ENCODE measurements at regions not wholly inside any gene's neighbourhood (a gene's known extent, or its start where the extent isn't known, plus 50 kb on each side); places are given as distances from the start of the nearest gene placed in this dataset.
"Not testable (repeated sequence)": the region's sequence is repeated elsewhere in the genome, so short reads cannot be mapped to it uniquely, and the experiment has no call there.

- POLR2A ChIA-PET = no interaction called here
Observed at GRCh38 chr15:55126111-55126510, 70.6 kb downstream of the RSL24D1 start.

DNA sequence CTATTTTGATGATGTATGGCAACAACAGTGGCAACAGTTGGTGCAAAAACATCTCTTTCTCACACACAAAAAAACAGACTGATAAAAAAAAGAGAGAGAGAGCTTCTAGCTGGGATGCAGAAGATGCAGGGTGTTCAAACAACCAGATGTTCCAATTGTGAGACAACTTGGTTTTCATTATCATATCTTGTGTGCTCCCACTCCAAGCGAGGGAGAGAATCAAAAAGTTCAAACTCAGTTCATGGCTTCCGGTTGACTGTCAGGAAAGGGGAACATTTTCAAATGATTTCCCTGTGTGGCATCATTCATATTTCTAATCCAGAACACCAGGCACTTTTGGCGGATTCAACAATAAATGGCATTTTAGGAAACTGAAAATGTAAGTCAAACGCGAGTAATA, 72.1 kb downstream of the RSL24D1 start:
- CTCF ChIA-PET = no interaction called here
- POLR2A ChIA-PET = no interaction called here

More at GRCh38 chr15:55126111-55126510, 70.6 kb downstream of the RSL24D1 start:
- CTCF ChIA-PET = no interaction called here

GRCh38 chr15:55118344-55118870, 78.3 kb downstream of the RSL24D1 start:
- POLR2A ChIA-PET = interaction anchor here (0.6 kb wide), 1 partner anchor 526 kb away, joined by 5 read pairs; no protein-coding TSS in a partner anchor
- CTCF ChIA-PET = interaction anchor here (0.8 to 1.4 kb wide), 2 partner anchors 8 to 9 kb away, joined by 3 read pairs; no protein-coding TSS in a partner anchor

DNA sequence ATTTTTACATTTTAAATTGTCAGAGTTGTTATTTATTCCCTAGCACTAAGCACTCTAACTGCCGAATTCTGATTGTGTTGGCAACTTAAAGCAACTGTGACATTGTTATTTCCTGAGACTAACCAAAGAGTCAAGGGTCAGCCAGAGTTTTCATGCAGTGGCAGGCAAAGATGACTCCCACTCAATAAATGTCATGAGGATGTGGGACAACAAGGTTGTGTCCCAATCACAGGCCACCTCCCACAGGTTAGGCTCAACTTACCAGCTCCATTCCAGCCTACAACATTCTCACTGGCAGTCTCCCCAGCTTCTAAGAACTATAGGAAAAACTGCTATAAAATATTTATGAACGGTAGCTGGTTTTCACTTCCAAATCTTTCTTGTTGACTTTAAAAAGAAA, 80.1 kb downstream of the RSL24D1 start:
- ChIA-PET POLR2A (no interaction called here), CTCF (no interaction called here)

- CTCF ChIA-PET = interaction anchor here (0.7 kb wide), 1 partner anchor 77 kb away, joined by 3 read pairs; no protein-coding TSS in a partner anchor
- POLR2A ChIA-PET = no interaction called here
Observed at GRCh38 chr15:55113736-55114135, 83.0 kb downstream of the RSL24D1 start.

GRCh38 chr15:55112706-55113105, 84.0 kb downstream of the RSL24D1 start:
- CTCF ChIA-PET = no interaction called here
- POLR2A ChIA-PET = no interaction called here

GRCh38 chr15:55110446-55110845, 86.3 kb downstream of the RSL24D1 start:
- ChIA-PET CTCF (interaction anchor here (0.6 to 1.1 kb wide), 2 partner anchors 8 to 327 kb away, joined by 3 read pairs; no protein-coding TSS in a partner anchor), POLR2A (no interaction called here)

DNA sequence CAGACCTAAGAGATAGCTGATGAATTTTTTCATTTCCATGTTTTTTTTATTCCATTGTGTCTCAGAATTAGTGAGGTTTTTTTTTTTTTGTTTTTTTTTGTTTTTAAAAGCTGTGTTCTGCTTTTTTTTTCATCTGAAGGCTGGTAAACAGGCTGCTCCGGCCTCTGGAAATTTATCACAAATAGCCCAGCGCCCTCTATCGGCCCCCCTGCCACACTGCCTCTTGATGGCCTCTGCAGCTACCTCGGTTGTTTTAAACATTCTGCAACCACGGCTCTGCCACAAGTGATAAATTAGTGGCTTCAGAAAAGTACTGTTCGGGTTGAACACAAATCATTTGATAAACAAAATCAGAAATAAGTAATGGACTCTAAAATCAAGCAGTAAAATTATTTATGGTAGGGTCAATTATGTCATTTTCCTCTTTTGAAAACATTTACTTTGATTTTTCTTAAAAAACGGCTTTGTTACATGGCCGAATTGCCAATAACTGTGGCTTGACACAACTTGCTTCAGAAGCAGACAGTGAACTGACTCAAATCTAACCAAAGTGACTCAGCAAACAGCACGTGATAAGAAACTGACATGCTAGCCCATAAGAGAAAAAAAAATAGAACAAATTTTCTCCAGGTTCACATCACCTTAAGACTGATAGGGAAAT, 87.8 kb downstream of the RSL24D1 start:
- ChIA-PET POLR2A (no interaction called here), CTCF (interaction anchor here (0.6 to 1.6 kb wide), 7 partner anchors 10 to 788 kb away, joined by 3 read pairs; no protein-coding TSS in a partner anchor)

GRCh38 chr15:55108448-55108847, 88.3 kb downstream of the RSL24D1 start:
- POLR2A ChIA-PET = no interaction called here
- CTCF ChIA-PET = interaction anchor here (0.6 to 1.6 kb wide), 5 partner anchors 10 to 171 kb away, joined by 3 read pairs; no protein-coding TSS in a partner anchor

DNA sequence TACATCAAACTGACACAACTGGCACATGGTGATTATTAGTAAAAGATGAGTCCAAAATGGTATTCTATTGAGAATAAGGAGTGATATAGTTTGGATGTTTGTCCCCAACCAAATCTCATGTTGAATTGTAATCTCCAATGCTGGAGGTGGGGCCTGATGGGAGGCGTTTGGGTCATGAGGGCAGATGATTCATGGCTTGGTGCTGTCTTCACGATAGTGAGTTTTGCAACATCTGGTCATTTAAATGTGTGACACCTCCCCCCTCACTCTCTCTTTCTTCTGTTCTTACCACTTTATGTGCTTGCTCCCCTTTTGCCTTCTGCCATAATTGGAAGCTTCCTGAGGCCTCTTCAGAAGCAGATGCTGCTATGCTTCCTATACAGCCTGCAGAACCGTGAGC, 90.6 kb downstream of the RSL24D1 start:
- CTCF ChIA-PET = no interaction called here
- POLR2A ChIA-PET = no interaction called here

DNA sequence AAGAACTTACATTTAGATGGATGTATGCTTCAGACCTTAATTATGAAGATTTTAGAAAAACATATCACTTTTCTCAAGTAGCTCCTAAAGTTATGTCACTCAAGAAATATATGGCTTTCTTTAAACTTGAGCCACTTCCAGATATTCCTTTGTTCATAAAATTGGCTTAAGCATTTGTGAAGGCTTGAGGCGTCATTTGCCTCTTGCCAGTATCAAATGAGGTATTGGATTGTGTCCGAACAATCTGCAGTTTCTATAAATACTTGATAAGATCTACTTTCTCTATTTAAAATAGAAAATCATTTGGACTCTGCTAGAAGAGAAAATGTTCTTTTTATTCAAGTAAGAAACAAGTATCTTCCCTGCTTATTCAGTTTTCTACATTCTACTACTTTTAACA, 102.6 kb downstream of the RSL24D1 start:
- POLR2A ChIA-PET = no interaction called here
- CTCF ChIA-PET = no interaction called here

GRCh38 chr15:55088207-55088606, 108.5 kb downstream of the RSL24D1 start:
- CTCF ChIA-PET = no interaction called here
- POLR2A ChIA-PET = no interaction called here

- CTCF ChIA-PET = no interaction called here
Observed at GRCh38 chr15:55084673-55085072, 112.1 kb downstream of the RSL24D1 start.

DNA sequence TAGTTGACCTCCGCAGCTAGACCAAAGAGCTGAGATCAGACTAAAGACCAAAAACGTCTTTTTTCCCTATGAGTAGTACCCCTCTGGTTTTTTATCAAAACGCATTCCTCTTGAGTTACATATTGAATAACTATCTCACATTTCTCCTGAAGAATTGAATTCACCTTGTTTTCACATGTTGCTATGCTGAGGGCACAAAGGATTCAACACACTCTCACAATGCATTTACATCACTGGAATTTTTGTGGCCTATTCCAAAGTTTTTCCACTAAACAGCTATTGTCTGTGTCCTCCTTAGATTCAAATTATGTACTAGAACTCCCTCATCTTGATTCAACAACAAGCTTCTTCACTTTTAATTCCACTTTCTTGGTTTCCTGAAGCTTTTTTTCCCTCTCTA, 112.5 kb downstream of the RSL24D1 start:
- CTCF ChIA-PET = no interaction called here
- POLR2A ChIA-PET = no interaction called here

More at GRCh38 chr15:55084673-55085072, 112.1 kb downstream of the RSL24D1 start:
- POLR2A ChIA-PET = no interaction called here

DNA sequence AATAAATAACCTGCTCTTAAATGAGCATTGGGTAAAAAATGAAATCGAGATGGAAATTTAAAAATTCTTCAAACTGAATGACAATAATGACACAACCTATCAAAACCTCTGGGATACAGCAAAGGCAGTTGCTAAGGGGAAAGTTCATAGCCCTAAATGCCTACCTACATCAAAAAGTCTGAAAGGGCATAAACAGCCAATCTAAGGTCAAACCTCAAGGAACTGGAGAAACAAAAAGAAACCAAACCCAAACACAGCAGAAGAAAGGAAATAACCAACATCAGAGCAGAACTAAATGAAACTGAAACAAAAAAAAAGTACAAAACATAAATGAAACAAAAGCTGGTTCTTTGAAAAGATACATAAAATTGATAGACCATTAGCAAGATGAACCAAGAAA, 119.7 kb downstream of the RSL24D1 start:
- POLR2A ChIA-PET, CTCF ChIA-PET: not testable (repeated sequence)

- ChIA-PET POLR2A (no interaction called here), CTCF (no interaction called here)
Observed at GRCh38 chr15:55074431-55074830, 122.3 kb downstream of the RSL24D1 start.

- CTCF ChIA-PET, POLR2A ChIA-PET: not testable (repeated sequence)
Observed at GRCh38 chr15:55063970-55064369, 132.8 kb downstream of the RSL24D1 start.

GRCh38 chr15:55060836-55061235, 135.9 kb downstream of the RSL24D1 start:
- POLR2A ChIA-PET = no interaction called here

GRCh38 chr15:55056500-55056899, 140.2 kb downstream of the RSL24D1 start:
- POLR2A ChIA-PET = no interaction called here
- CTCF ChIA-PET = no interaction called here

More at GRCh38 chr15:55060836-55061235, 135.9 kb downstream of the RSL24D1 start:
- CTCF ChIA-PET = no interaction called here

DNA sequence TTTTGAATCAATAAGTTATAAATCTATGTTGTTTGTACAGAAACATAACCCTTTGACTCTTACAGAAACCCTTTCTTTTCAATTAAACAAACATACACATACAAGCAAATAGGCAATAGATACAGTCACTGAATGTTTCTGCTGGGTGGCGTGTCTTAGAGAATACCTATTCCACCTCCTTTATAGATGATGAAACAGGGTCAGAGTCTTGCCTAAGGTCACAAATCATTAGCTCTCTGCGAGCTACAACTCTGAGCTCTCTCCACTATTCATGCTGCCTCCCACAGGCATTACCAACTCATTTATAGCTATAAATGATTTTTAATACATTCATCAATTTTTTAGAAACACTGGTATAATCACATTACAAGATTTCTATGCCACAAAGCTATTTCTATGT, 152.6 kb downstream of the RSL24D1 start:
- CTCF ChIA-PET = no interaction called here

GRCh38 chr15:55037071-55037470, 159.7 kb downstream of the RSL24D1 start:
- ChIA-PET CTCF (no interaction called here), POLR2A (no interaction called here)

More for the DNA sequence above, 152.6 kb downstream of the RSL24D1 start:
- POLR2A ChIA-PET = no interaction called here

GRCh38 chr15:55035749-55036148, 161.0 kb downstream of the RSL24D1 start:
- ChIA-PET POLR2A (no interaction called here), CTCF (no interaction called here)

Measured in activated CD8-positive, alpha-beta memory T cell treated with anti-CD3 and anti-CD28 coated beads for 36 hours (primary cell).